ENCODE measurements at regions not wholly inside any gene's neighbourhood (a gene's known extent, or its start where the extent isn't known, plus 50 kb on each side); places are given as distances from the start of the nearest gene placed in this dataset.

DNA sequence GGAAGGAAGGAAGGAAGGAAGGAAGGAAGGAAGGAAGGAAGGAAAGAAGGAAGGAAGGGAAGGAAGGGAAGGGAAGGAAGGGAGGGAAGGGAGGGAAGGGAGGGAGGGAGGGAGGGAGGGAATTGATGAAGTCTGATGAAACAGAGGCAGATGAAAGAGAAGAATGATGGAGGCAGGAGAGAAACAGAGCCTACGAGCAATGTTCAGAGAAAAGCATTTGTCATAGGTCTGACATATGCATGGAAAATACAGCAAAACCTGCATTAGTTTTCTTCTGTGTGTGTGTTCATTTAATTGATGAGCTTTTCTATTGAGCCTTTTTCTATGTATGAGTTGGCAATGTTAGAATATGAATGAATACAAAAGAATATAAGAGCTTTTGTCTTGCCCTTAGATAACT, 343.4 kb downstream of the GXYLT1 start:
- H3K36me3 Mint-ChIP-seq, result no peaks in the 10 kb centered on the region
- no peaks in the 10 kb centered on the region for H3K9me3 Mint-ChIP-seq
- H3K4me3 Mint-ChIP-seq, result no peak overlapping the region
- H3K27me3 Mint-ChIP-seq, result no peaks in the 10 kb centered on the region
- no peaks in the 10 kb centered on the region for H3K4me1 Mint-ChIP-seq
- no peak overlapping the region for H3K27ac Mint-ChIP-seq

DNA sequence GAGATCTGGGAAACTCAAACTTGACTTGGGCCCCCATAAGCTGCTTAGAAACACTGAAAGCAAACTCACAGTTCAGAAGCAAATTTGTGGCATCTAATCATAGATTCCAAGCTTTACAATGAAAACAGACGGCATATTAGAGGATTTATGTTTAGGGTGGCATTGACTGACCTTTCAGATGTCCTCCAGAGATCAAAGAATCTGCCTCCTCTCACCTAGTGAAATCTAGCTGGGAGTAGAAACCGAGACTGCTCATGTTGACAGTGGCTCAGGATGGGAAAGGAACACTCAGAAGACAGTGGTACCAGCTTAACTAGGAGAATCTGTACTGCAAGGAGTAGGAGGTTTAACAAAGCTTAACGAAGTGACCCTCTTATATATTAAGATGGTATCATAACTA, 345.0 kb downstream of the GXYLT1 start:
- no peaks in the 10 kb centered on the region for H3K4me1 Mint-ChIP-seq
- H3K27me3 Mint-ChIP-seq, result no peaks in the 10 kb centered on the region
- no peak overlapping the region for H3K27ac Mint-ChIP-seq
- no peak overlapping the region for H3K4me3 Mint-ChIP-seq
- H3K36me3 Mint-ChIP-seq, result no peaks in the 10 kb centered on the region
- H3K9me3 Mint-ChIP-seq, result no peaks in the 10 kb centered on the region

DNA sequence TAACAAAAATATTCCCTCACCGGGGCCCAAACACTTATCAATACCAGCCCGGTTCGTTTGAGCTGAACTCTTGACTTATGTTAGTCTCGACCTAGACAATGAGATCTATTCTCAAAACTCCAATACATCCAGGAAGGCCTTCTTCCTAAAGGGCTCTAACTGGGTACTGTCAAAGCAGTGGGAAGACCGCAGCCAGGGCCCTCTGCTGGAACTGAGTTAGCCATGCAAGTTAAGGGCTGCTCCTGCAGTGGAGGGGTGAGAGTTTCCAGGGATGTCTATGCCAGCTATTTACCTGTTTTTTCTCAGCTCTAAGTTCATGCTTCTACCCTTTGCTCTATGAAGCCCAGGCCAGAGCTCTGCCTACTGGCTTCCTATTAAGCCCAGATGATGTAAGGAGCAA, 348.8 kb downstream of the GXYLT1 start:
- Mint-ChIP-seq H3K4me3 (no peak overlapping the region), H3K36me3 (peaks cover 2% of the 10 kb centered on the region), H3K4me1 (no peaks in the 10 kb centered on the region), H3K27ac (no peak overlapping the region), H3K27me3 (no peaks in the 10 kb centered on the region), H3K9me3 (peaks cover 8% of the 10 kb centered on the region)

DNA sequence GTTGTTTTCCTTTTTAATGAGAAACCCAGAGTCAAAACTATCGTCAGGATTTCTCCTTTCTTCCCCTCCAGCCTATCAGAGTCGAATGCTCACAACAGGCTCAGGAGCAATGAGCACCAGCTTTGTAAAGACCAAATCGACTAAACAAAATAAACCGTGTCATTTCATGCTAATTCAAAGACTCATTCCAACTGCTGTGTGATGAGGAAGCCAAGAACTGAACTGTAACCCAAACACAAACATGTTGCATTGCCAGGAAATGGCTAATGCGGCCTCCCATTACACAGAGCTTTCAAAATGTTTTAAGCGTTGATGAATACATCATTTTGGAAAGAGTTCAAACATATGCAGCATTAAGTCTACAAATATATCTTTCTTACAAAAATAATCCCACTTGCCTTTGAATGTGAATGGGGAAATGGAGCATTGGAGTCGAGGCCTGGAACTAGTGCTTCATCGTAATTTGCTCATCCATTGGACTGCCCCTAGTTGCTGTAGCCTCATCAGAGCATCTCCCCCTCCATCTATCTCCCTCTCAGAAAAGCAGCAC, 349.5 kb downstream of the GXYLT1 start:
- H3K27ac Mint-ChIP-seq, result no peak overlapping the region
- no peaks in the 10 kb centered on the region for H3K27me3 Mint-ChIP-seq
- H3K9me3 Mint-ChIP-seq, result peaks cover 8% of the 10 kb centered on the region
- H3K36me3 Mint-ChIP-seq, result peaks cover 2% of the 10 kb centered on the region
- no peak overlapping the region for H3K4me3 Mint-ChIP-seq
- no peaks in the 10 kb centered on the region for H3K4me1 Mint-ChIP-seq

DNA sequence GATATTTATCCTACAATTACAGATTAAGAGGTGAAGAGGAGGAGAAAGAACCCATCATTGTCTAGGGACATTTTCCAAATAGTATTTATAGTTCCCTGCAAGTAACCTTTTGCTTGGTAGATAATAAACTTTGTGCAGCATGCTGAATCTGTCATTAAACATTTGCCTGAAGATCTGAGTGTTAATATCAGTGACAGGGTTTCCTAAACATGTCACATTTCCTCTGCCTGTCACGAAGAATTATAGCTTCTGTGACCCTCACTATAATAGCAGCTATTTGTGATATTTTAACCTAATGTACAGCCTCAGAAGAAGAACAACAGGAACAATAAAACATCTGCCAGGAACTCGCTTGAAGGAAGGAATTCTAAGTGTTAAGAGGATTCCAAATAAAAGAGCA, 350.3 kb downstream of the GXYLT1 start:
- Mint-ChIP-seq H3K36me3 (peaks cover 2% of the 10 kb centered on the region), H3K27ac (no peak overlapping the region), H3K9me3 (peaks cover 8% of the 10 kb centered on the region), H3K4me1 (no peaks in the 10 kb centered on the region), H3K4me3 (no peak overlapping the region), H3K27me3 (no peaks in the 10 kb centered on the region)

DNA sequence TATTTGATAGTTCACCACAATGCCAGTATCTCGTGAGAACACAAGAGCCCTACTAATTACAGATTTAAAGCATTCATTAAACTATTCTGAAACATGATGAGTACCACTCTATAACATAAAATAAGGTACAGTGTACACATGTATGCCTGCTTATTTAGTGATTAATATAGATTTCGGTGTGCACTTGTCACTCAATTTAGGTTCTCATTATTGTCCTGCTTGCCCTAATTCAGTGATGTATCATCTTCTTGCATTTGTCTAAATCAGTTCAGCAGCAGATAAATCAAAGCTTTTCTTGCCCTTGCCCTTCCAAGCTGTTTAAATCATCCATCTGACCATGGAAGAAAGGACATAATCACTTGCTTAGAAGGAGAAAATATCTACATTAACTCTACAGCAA, 359.7 kb downstream of the GXYLT1 start:
- Mint-ChIP-seq H3K4me3 (no peak overlapping the region), H3K27me3 (peaks cover 6% of the 10 kb centered on the region), H3K4me1 (no peaks in the 10 kb centered on the region), H3K27ac (no peak overlapping the region), H3K9me3 (no peaks in the 10 kb centered on the region), H3K36me3 (peaks cover 2% of the 10 kb centered on the region)

DNA sequence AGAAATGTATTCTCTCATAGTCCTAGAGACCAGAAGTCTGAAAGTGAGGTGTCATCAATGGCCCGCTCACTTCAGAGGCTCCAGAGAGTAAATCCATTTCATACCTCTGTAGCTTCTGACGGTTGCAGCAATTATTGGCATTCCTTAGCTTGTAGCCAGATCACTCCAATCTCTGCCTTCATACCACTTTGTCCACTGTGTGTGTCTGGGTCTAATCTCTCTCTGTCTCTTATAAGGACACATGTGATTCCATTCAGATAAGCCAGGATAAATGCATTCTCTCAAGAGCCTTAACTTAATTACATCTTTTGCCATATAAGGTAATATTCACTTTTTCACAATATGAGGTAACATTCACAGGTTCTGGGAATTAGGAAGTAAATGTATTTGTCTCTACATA, 365.7 kb downstream of the GXYLT1 start:
- Mint-ChIP-seq H3K4me1 (no peaks in the 10 kb centered on the region), H3K27ac (no peak overlapping the region), H3K36me3 (no peaks in the 10 kb centered on the region), H3K4me3 (no peak overlapping the region), H3K9me3 (no peaks in the 10 kb centered on the region), H3K27me3 (peaks cover 4% of the 10 kb centered on the region)

DNA sequence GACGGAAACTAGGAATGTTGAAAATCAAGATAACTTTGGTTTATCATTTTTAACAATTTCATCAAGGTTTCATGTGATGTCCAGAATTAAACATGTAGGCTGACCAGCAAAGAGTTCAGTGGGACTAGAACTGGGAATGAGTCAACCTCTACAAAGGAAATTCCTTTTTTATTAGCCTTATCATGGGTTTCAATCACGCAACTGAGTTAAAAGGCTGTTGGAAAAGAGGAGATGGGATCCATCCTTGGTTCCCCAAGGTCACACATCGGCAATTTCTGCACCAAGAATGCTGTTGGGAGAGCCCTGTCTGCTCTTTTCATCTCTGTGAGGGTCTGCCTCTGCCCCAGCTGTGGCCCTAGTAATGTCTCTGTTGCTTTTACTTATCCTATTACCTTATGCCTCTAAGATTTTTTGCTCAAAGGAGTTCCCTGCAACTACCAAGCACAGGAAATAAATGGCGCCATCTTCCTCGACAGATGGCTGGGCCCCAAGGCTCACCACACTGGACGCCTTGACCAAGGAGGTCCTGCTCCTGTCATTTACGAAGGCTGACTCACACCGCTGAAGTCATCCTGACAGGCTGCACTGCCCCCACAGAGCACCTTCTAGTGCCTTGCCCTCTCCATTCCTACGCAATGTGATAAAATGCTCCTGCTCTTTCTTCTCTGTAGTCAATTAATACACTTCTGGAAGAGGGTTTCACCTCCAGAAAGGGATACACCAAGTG, 367.4 kb downstream of the GXYLT1 start:
- Mint-ChIP-seq H3K36me3 (no peaks in the 10 kb centered on the region), H3K9me3 (no peaks in the 10 kb centered on the region), H3K27me3 (peaks cover 4% of the 10 kb centered on the region), H3K4me3 (no peak overlapping the region), H3K4me1 (no peaks in the 10 kb centered on the region), H3K27ac (no peak overlapping the region)

DNA sequence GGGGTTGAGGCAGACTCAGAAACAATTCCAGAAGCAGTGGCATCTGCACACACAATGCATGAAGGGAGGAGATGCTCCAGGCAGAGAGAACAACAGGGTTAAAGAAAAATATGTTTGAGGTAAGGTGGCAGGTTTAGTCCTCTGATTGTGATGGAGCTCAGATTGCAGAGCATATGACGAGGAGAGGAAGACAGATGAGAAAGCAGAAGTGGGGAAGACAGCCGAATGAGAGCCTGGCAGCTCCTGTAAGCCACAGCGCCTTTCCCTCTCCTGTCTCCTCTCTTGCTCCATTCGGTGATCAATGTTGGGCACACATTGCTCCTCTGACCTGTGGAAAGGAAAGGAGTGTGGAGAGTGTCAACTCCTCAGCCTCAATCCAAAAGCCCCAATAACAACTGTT, 372.2 kb downstream of the GXYLT1 start:
- Mint-ChIP-seq H3K36me3 (no peaks in the 10 kb centered on the region), H3K27me3 (peaks cover 1% of the 10 kb centered on the region), H3K4me1 (no peaks in the 10 kb centered on the region), H3K9me3 (no peaks in the 10 kb centered on the region), H3K4me3 (no peak overlapping the region), H3K27ac (no peak overlapping the region)

DNA sequence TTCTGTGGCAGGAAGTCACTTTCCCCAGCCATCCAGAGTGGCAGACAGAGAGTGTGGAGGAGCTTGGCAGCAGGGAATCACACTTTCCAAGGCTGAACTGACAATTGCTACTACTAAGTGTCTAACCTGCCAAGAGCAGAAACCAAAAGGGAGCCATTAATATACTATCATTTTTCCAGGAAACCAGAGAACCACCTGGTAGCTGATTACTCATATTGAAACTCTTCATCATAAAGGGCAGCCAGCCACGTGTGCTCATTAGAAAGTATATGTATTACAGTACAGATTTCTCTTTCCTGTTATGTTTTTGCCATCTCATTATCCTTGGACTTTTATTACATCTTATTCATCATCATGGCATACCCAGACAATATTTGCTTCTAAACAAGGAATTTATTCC, 374.9 kb downstream of the GXYLT1 start:
- no peak overlapping the region for H3K27ac Mint-ChIP-seq
- H3K9me3 Mint-ChIP-seq, result no peaks in the 10 kb centered on the region
- H3K36me3 Mint-ChIP-seq, result no peaks in the 10 kb centered on the region
- H3K4me3 Mint-ChIP-seq, result no peak overlapping the region
- no peaks in the 10 kb centered on the region for H3K4me1 Mint-ChIP-seq
- peaks cover 1% of the 10 kb centered on the region for H3K27me3 Mint-ChIP-seq

DNA sequence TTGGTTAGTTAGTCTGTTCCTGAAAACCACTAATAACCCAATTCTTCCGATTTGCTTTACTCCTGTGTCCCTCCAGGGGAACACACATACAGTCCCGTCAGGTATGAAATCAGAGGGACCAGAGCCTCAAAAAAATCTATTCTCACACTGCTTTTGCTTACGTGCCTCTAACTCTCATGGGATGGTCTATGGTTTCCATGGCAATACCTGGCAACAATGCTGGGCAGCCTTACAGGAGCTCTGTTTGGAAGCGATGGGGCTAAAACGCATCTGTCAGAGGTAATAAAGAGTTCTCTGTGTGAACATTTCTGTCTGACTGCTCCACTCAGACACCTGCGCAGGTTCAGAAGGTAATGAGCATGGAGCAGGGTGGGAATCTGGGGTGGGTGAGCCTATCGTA, 376.2 kb downstream of the GXYLT1 start:
- peaks cover 1% of the 10 kb centered on the region for H3K27me3 Mint-ChIP-seq
- no peak overlapping the region for H3K27ac Mint-ChIP-seq
- H3K36me3 Mint-ChIP-seq, result no peaks in the 10 kb centered on the region
- no peaks in the 10 kb centered on the region for H3K9me3 Mint-ChIP-seq
- H3K4me1 Mint-ChIP-seq, result no peaks in the 10 kb centered on the region
- H3K4me3 Mint-ChIP-seq, result no peak overlapping the region

DNA sequence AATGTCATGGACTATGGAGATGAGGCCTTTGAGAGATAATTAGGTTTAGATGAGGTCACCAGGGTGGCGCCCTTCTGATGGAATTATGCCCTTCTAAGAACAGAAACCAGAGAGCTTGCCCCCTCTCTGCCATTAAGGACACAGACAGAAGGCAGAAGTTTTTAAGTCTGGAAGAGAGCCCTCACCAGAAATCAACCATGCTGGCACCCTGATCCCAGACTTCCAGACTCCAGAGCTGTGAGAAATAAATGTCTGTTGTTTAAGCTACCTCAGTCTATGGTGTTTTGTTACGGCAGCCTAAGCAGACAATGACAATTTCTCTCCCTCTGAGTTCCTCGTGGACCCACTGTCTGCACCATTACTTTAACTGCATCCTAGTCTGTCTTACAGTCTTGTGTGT, 382.0 kb downstream of the GXYLT1 start:
- Mint-ChIP-seq H3K9me3 (peaks cover 13% of the 10 kb centered on the region), H3K4me1 (no peaks in the 10 kb centered on the region), H3K27ac (no peak overlapping the region), H3K27me3 (peaks cover 5% of the 10 kb centered on the region), H3K4me3 (no peak overlapping the region), H3K36me3 (no peaks in the 10 kb centered on the region)

DNA sequence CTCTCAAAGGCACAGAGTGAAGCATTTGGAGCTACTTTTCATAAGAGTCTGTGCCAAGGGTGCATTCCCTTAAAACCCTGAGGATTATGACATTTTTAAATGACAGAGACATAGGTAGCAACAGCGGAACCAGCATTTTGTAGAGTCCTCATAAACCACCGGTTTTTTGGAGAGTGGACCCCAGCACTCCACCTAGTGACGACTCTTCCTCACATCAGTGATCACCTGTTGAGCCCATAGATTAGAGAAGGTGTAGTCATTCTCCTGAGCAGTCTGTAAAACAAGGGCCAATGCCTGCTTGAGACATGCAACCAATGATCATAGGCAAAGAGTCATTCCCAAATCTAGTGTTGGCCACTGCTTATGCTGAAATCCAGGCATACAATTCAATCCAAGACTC, 399.1 kb downstream of the GXYLT1 start:
- Mint-ChIP-seq H3K4me1 (no peaks in the 10 kb centered on the region), H3K27ac (no peak overlapping the region), H3K27me3 (peaks cover 2% of the 10 kb centered on the region), H3K4me3 (no peak overlapping the region), H3K36me3 (no peaks in the 10 kb centered on the region), H3K9me3 (peaks cover 4% of the 10 kb centered on the region)

DNA sequence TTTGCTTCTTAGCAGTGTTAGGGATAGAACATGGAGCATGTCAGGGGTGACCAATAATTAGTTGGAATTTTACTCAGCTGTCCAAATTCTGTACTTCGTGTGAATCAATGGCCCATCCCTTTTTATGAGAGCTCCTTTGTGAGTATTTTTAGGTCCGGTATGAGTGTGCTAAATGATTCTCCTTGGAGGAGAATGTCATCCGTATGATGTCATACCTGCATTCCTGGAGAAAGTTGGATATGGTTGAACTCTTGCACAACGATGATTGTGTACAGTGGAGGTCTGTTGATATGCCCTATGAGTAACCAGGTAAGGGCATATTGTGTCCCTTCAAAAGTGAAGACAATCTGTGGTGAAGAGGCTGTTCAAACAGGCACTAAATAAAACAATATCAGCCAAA, 400.8 kb downstream of the GXYLT1 start:
- Mint-ChIP-seq H3K9me3 (no peaks in the 10 kb centered on the region), H3K4me1 (no peaks in the 10 kb centered on the region), H3K27me3 (no peaks in the 10 kb centered on the region), H3K27ac (no peak overlapping the region), H3K4me3 (no peak overlapping the region), H3K36me3 (no peaks in the 10 kb centered on the region)

DNA sequence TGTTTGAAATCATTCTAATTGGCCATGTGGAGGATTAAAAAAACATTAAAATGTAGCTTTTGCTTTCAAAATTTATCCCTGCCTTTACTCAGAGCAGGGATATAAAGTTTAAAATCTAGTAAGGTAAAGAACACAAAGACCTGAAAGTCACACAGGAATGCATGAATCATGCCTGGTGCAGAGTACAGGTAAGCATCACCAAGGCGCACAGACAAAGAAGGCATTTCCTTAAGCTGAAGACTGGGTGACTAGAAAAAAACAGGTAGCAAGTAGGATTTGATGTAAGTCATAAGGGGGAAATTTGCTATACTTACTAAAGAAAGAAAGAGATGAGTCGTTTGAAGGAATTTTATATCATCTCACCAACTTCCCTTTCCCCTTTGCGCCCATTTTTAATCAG, 405.6 kb downstream of the GXYLT1 start:
- no peak overlapping the region for H3K4me3 Mint-ChIP-seq
- no peaks in the 10 kb centered on the region for H3K27me3 Mint-ChIP-seq
- H3K27ac Mint-ChIP-seq, result no peak overlapping the region
- H3K9me3 Mint-ChIP-seq, result no peaks in the 10 kb centered on the region
- no peaks in the 10 kb centered on the region for H3K36me3 Mint-ChIP-seq
- H3K4me1 Mint-ChIP-seq, result no peaks in the 10 kb centered on the region

DNA sequence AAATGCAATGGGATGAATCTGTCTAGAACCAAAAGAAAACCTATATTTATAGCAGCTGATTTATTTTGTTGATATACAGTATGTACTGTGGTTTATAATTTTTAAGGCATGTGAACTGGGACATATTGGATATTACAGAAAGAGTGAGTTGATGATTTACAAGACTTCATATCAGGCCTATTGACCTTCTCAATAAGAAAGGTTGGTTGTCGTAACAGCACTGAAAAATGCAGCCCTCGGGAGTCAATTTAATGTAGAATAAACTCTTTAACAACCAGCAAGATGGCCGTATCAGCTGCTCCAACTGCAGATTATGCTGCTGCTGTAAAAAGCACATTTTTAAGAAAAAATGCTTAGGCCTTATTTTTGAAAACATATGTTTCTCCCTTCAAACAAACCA, 407.3 kb downstream of the GXYLT1 start:
- no peak overlapping the region for H3K4me3 Mint-ChIP-seq
- no peaks in the 10 kb centered on the region for H3K9me3 Mint-ChIP-seq
- H3K4me1 Mint-ChIP-seq, result no peaks in the 10 kb centered on the region
- no peak overlapping the region for H3K27ac Mint-ChIP-seq
- no peaks in the 10 kb centered on the region for H3K36me3 Mint-ChIP-seq
- H3K27me3 Mint-ChIP-seq, result no peaks in the 10 kb centered on the region

DNA sequence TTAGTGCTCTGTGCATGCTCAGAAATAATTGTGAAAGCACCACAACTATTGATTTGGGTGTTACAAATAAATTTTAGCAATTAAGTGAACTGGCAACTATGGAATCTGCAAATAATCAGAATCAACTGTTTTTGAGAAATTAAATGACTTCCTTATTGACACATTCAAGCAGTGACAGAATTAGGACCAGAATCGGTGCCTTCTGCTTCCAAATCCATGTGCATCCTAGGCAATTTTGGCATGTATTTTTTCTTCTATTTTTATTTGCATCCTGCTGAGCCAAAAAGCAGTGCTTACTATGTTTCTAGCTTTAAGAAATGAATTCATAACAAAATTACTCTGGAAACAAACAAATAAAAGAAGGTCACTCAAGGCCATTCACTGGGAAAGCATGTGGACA, 408.2 kb downstream of the GXYLT1 start:
- Mint-ChIP-seq H3K4me1 (no peaks in the 10 kb centered on the region), H3K9me3 (no peaks in the 10 kb centered on the region), H3K27ac (no peak overlapping the region), H3K27me3 (no peaks in the 10 kb centered on the region), H3K4me3 (no peak overlapping the region), H3K36me3 (no peaks in the 10 kb centered on the region)

Data from activated naive CD4-positive, alpha-beta T cell treated with anti-CD3 and anti-CD28 coated beads, Interleukin-2, amount 50 U/mL, for 24 hours (primary cell).